ENCODE measurements at regions not wholly inside any gene's neighbourhood (a gene's known extent, or its start where the extent isn't known, plus 50 kb on each side); places are given as distances from the start of the nearest gene placed in this dataset.

DNA sequence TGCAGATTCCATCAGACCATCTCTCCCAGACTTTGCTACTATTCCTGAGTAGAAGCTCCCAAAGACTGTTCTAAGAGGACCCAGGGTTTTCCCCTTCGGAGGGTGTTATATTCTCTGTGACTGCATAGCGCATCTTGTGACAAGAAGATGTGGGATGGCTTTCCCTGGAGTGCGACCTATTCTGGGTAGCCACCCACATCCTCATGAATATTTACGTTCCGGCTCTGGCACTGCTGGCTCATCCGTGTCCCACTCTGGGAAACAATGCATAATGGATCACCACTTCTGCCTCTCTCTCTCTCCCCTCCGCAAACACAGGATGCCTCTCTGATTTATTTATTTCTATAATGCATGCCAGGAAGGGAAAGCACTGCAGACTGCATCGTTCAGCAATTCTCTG, 166.1 kb downstream of the PYDC2 start:
- H3K36me3 ChIP-seq (ENCODE audit: control insufficient read depth in 4 of 4, insufficient read depth in 3 of 4, low read depth in 1 of 4, low read length in 3 of 4), result no peaks in the 10 kb centered on the region
- no peaks in the 10 kb centered on the region for H3K4me1 ChIP-seq (ENCODE audit: control insufficient read depth in 4 of 4, insufficient read depth in 4 of 4, low read length in 3 of 4)
- no peak overlapping the region for H3K4me3 ChIP-seq (ENCODE audit: low read depth in 1 of 3, low read length in 3 of 3)
- no peak overlapping the region for H3K27ac ChIP-seq (ENCODE audit: low read depth in 1 of 2, low read length in 2 of 2)
- TF ChIP-seq HNF4G (IDR thresholded peaks at IDR 0.05) (no peak), RAD21 (IDR thresholded peaks at IDR 0.05) (no peak), TAF1 (conservative IDR thresholded peaks at IDR 0.05) (no peak)
- DNase-seq (ENCODE audit: low spot score), result no peak
- peaks cover 0 to 2% (median 0%) of the 10 kb centered on the region in 4 donors for H3K27me3 ChIP-seq (ENCODE audit: control insufficient read depth in 4 of 4, insufficient read depth in 4 of 4, low read length in 3 of 4)
- H3K9ac ChIP-seq (ENCODE audit: low read depth in 1 of 2, low read length in 2 of 2), result no peak overlapping the region
- 57% methylated on average over 8 of the region's 8 CpGs for WGBS
- H3K9me3 ChIP-seq (ENCODE audit: control insufficient read depth in 4 of 4, low read length in 3 of 4), result no peaks in the 10 kb centered on the region

DNA sequence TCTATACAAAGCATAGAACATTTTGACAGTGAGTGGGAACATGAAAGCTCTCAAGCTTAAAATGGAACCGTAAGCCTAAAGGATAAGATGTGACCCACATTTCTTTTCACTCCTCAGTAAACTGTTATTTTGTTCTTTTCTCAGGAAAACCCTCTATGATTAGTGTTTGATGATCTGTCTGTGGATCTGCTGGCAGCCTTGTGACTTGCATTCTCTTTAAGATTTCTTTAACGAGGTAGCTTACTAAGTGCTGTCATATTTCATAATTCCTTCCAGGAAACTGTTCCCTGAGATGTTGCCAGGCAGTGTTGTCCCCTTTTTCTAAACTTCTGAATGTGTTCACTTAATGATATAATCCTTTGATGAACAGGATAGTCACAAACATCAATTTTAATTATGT, 167.6 kb downstream of the PYDC2 start:
- no peak overlapping the region for H3K9ac ChIP-seq (ENCODE audit: low read depth in 1 of 2, low read length in 2 of 2)
- no peaks in the 10 kb centered on the region for H3K9me3 ChIP-seq (ENCODE audit: control insufficient read depth in 4 of 4, low read length in 3 of 4)
- no peak for TF ChIP-seq EGR1 (IDR thresholded peaks at IDR 0.05; ENCODE audit: low read depth in 2 of 2)
- no peak for TF ChIP-seq YY1 (IDR thresholded peaks at IDR 0.05)
- no peak for TF ChIP-seq GABPA (IDR thresholded peaks at IDR 0.05 in 1 of 2, conservative IDR thresholded peaks at IDR 0.05 in 1 of 2)
- TF ChIP-seq, protein P1, sequence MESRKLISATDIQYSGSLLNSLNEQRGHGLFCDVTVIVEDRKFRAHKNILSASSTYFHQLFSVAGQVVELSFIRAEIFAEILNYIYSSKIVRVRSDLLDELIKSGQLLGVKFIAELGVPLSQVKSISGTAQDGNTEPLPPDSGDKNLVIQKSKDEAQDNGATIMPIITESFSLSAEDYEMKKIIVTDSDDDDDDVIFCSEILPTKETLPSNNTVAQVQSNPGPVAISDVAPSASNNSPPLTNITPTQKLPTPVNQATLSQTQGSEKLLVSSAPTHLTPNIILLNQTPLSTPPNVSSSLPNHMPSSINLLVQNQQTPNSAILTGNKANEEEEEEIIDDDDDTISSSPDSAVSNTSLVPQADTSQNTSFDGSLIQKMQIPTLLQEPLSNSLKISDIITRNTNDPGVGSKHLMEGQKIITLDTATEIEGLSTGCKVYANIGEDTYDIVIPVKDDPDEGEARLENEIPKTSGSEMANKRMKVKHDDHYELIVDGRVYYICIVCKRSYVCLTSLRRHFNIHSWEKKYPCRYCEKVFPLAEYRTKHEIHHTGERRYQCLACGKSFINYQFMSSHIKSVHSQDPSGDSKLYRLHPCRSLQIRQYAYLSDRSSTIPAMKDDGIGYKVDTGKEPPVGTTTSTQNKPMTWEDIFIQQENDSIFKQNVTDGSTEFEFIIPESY (IDR thresholded peaks at IDR 0.05), result no peak
- no peak for TF ChIP-seq RAD21 (IDR thresholded peaks at IDR 0.05)
- TF ChIP-seq, protein P2, sequence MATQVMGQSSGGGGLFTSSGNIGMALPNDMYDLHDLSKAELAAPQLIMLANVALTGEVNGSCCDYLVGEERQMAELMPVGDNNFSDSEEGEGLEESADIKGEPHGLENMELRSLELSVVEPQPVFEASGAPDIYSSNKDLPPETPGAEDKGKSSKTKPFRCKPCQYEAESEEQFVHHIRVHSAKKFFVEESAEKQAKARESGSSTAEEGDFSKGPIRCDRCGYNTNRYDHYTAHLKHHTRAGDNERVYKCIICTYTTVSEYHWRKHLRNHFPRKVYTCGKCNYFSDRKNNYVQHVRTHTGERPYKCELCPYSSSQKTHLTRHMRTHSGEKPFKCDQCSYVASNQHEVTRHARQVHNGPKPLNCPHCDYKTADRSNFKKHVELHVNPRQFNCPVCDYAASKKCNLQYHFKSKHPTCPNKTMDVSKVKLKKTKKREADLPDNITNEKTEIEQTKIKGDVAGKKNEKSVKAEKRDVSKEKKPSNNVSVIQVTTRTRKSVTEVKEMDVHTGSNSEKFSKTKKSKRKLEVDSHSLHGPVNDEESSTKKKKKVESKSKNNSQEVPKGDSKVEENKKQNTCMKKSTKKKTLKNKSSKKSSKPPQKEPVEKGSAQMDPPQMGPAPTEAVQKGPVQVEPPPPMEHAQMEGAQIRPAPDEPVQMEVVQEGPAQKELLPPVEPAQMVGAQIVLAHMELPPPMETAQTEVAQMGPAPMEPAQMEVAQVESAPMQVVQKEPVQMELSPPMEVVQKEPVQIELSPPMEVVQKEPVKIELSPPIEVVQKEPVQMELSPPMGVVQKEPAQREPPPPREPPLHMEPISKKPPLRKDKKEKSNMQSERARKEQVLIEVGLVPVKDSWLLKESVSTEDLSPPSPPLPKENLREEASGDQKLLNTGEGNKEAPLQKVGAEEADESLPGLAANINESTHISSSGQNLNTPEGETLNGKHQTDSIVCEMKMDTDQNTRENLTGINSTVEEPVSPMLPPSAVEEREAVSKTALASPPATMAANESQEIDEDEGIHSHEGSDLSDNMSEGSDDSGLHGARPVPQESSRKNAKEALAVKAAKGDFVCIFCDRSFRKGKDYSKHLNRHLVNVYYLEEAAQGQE (IDR thresholded peaks at IDR 0.05), result no peak
- TF ChIP-seq, protein P3, sequence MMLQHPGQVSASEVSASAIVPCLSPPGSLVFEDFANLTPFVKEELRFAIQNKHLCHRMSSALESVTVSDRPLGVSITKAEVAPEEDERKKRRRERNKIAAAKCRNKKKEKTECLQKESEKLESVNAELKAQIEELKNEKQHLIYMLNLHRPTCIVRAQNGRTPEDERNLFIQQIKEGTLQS (IDR thresholded peaks at IDR 0.05), result no peak
- TF ChIP-seq HNF4G (IDR thresholded peaks at IDR 0.05), result no peak
- TF ChIP-seq NR2F2 (IDR thresholded peaks at IDR 0.05), result no peak
- no peak for TF ChIP-seq HNF4A (conservative IDR thresholded peaks at IDR 0.05)
- no peak for TF ChIP-seq SP1 (IDR thresholded peaks at IDR 0.05)
- TF ChIP-seq, protein P4, sequence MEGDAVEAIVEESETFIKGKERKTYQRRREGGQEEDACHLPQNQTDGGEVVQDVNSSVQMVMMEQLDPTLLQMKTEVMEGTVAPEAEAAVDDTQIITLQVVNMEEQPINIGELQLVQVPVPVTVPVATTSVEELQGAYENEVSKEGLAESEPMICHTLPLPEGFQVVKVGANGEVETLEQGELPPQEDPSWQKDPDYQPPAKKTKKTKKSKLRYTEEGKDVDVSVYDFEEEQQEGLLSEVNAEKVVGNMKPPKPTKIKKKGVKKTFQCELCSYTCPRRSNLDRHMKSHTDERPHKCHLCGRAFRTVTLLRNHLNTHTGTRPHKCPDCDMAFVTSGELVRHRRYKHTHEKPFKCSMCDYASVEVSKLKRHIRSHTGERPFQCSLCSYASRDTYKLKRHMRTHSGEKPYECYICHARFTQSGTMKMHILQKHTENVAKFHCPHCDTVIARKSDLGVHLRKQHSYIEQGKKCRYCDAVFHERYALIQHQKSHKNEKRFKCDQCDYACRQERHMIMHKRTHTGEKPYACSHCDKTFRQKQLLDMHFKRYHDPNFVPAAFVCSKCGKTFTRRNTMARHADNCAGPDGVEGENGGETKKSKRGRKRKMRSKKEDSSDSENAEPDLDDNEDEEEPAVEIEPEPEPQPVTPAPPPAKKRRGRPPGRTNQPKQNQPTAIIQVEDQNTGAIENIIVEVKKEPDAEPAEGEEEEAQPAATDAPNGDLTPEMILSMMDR (IDR thresholded peaks at IDR 0.05; ENCODE audit: low read depth, low read length, missing input control), result no peak
- TF ChIP-seq FOXA1 (IDR thresholded peaks at IDR 0.05), result no peak
- no peak for TF ChIP-seq TAF1 (conservative IDR thresholded peaks at IDR 0.05)
- TF ChIP-seq RXRA (IDR thresholded peaks at IDR 0.05), result no peak
- no peak for TF ChIP-seq FOXA2 (IDR thresholded peaks at IDR 0.05)
- TF ChIP-seq, protein P5, sequence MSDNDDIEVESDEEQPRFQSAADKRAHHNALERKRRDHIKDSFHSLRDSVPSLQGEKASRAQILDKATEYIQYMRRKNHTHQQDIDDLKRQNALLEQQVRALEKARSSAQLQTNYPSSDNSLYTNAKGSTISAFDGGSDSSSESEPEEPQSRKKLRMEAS (IDR thresholded peaks at IDR 0.05), result no peak
- no peak for TF ChIP-seq JUND (IDR thresholded peaks at IDR 0.05)
- H3K27ac ChIP-seq (ENCODE audit: low read depth in 1 of 2, low read length in 2 of 2), result no peak overlapping the region
- H3K27me3 ChIP-seq (ENCODE audit: control insufficient read depth in 4 of 4, insufficient read depth in 4 of 4, low read length in 3 of 4), result peaks cover 0 to 2% (median 0%) of the 10 kb centered on the region in 4 donors
- no peak overlapping the region for H3K4me3 ChIP-seq (ENCODE audit: low read depth in 1 of 3, low read length in 3 of 3)
- DNase-seq (ENCODE audit: low spot score), result no peak
- WGBS, result 63% methylated on average over 2 of the region's 2 CpGs
- H3K4me1 ChIP-seq (ENCODE audit: control insufficient read depth in 4 of 4, insufficient read depth in 4 of 4, low read length in 3 of 4), result no peaks in the 10 kb centered on the region
- H3K36me3 ChIP-seq (ENCODE audit: control insufficient read depth in 4 of 4, insufficient read depth in 3 of 4, low read depth in 1 of 4, low read length in 3 of 4), result no peaks in the 10 kb centered on the region

Measured in liver (tissue), 8 donors.